Mesenchymal stem cell (in vitro differentiated cells and primary cell): ENCODE measurements at regions not wholly inside any gene's neighbourhood (a gene's known extent, or its start where the extent isn't known, plus 50 kb on each side); places are given as distances from the start of the nearest gene placed in this dataset.

Experiments used
- DNase-seq: peaks from one replicate; pipeline ENCODE4 v3.0.0-alpha.2; 2013
- H2AFZ ChIP-seq: one replicate; pipeline ENCODE4 v1.6.1; 2013; ENCODE audit warnings: low read depth, mild to moderate bottlenecking, control low read depth, inconsistent platforms, low read length, moderate library complexity
- H2AK5ac ChIP-seq: 2 replicates; pipeline ENCODE4 v1.6.1; 2013; ENCODE audit warnings: low read length, moderate library complexity, mild to moderate bottlenecking, inconsistent platforms; ENCODE audit not compliant: severe bottlenecking
- H2BK120ac ChIP-seq: one replicate; pipeline ENCODE4 v1.6.1; 2013; ENCODE audit warnings: low read depth, mild to moderate bottlenecking, inconsistent platforms, low read length, moderate library complexity
- H2BK12ac ChIP-seq, 2 experiments: one replicate each; pipeline ENCODE4 v1.6.1; 2013; ENCODE audit warnings: inconsistent platforms in 2 of 2, low read length in 2 of 2, mild to moderate bottlenecking in 2 of 2, moderate library complexity in 2 of 2, control low read depth in 1 of 2
- H2BK15ac ChIP-seq: one replicate; pipeline ENCODE4 v1.6.1; 2013; ENCODE audit warnings: mild to moderate bottlenecking, low read depth, inconsistent platforms; ENCODE audit not compliant: poor library complexity, severe bottlenecking
- H2BK5ac ChIP-seq: 2 replicates; pipeline ENCODE4 v1.6.1; 2013; ENCODE audit warnings: low read depth, mild to moderate bottlenecking, low read length, control low read depth, inconsistent platforms; ENCODE audit not compliant: poor library complexity, severe bottlenecking
- H3K14ac ChIP-seq, 2 experiments: one replicate each; pipeline ENCODE4 v1.6.1; 2013; ENCODE audit warnings: inconsistent platforms in 2 of 2, low read length in 2 of 2, control low read depth in 1 of 2, mild to moderate bottlenecking in 1 of 2, moderate library complexity in 1 of 2
- H3K18ac ChIP-seq, 2 experiments: one replicate each; pipeline ENCODE4 v1.6.1; 2013; ENCODE audit warnings: inconsistent platforms in 2 of 2, low read length in 2 of 2, control low read depth in 1 of 2, low read depth in 1 of 2, mild to moderate bottlenecking in 1 of 2
- H3K23ac ChIP-seq, 2 experiments: one replicate each; pipeline ENCODE4 v1.6.1; 2013; ENCODE audit warnings: inconsistent platforms in 2 of 2, low read length in 2 of 2, mild to moderate bottlenecking in 2 of 2, moderate library complexity in 2 of 2, control low read depth in 1 of 2
- H3K27ac ChIP-seq: 2 replicates; pipeline ENCODE4 v1.5.1; 2013; ENCODE audit warnings: mild to moderate bottlenecking, moderate library complexity, low read length, control low read depth, inconsistent platforms; ENCODE audit not compliant: poor library complexity, severe bottlenecking
- H3K27me3 ChIP-seq, 2 experiments: 2 replicates each; pipeline versions ENCODE4 v1.6.1 to v1.7.0; 2013; ENCODE audit warnings: low read length in 2 of 2, mild to moderate bottlenecking in 2 of 2, moderate library complexity in 2 of 2, control low read depth in 1 of 2, inconsistent platforms in 1 of 2; ENCODE audit not compliant: control insufficient read depth in 1 of 2, insufficient read depth in 1 of 2
- H3K36me3 ChIP-seq, 2 experiments: 2 replicates each; pipeline versions ENCODE4 v1.6.1 to v1.7.0; 2013; ENCODE audit warnings: low read length in 2 of 2, control low read depth in 1 of 2, inconsistent platforms in 1 of 2, low read depth in 1 of 2, mild to moderate bottlenecking in 1 of 2; ENCODE audit not compliant: insufficient read depth in 2 of 2, control insufficient read depth in 1 of 2
- H3K4ac ChIP-seq, 2 experiments: one replicate each; pipeline ENCODE4 v1.6.1; 2013; ENCODE audit warnings: inconsistent platforms in 2 of 2, low read length in 2 of 2, mild to moderate bottlenecking in 2 of 2, moderate library complexity in 2 of 2, control low read depth in 1 of 2, low read depth in 1 of 2
- H3K4me1 ChIP-seq: 2 replicates; pipeline ENCODE4 v1.6.1; 2013; ENCODE audit warnings: low read depth, low read length, control low read depth; ENCODE audit not compliant: control insufficient read depth, insufficient read depth
- H3K4me2 ChIP-seq: 2 replicates; pipeline ENCODE4 v1.6.1; 2013; ENCODE audit warnings: low read length, mild to moderate bottlenecking, inconsistent platforms; ENCODE audit not compliant: poor library complexity, severe bottlenecking
- H3K4me3 ChIP-seq, 2 experiments: 2 replicates each; pipeline versions ENCODE4 v1.5.1 to v1.7.0; 2013; ENCODE audit warnings: low read length in 2 of 2, mild to moderate bottlenecking in 2 of 2, control low read depth in 1 of 2, low read depth in 1 of 2; ENCODE audit not compliant: insufficient read depth in 1 of 2
- H3K79me1 ChIP-seq: replicated peaks from 2 replicates; pipeline ENCODE4 v1.6.1; 2013; ENCODE audit warnings: mild to moderate bottlenecking, control low read depth, low read length, inconsistent platforms; ENCODE audit not compliant: poor library complexity, severe bottlenecking
- H3K9ac ChIP-seq: 2 replicates; pipeline ENCODE4 v1.7.0; 2013; ENCODE audit warnings: mild to moderate bottlenecking, low read length, moderate library complexity
- H3K9me3 ChIP-seq: 2 replicates; pipeline ENCODE4 v1.7.0; 2013; ENCODE audit warnings: mild to moderate bottlenecking, low read length; ENCODE audit not compliant: control insufficient read depth
- H4K8ac ChIP-seq: one replicate; pipeline ENCODE4 v1.6.1; 2013; ENCODE audit warnings: inconsistent platforms, mild to moderate bottlenecking, low read length, moderate library complexity
- H4K91ac ChIP-seq: one replicate; pipeline ENCODE4 v1.6.1; 2013; ENCODE audit warnings: mild to moderate bottlenecking, low read length, inconsistent platforms
- WGBS: methylation state at CpG from one replicate; pipeline ENCODE4 v1.1.7; 2013; ENCODE audit warnings: mixed read lengths; 5-methylcytosine and 5-hydroxymethylcytosine counted together

- Histone ChIP-seq H3K79me1 (no peaks in the 10 kb centered on the region), H3K4me1 (no peaks in the 10 kb centered on the region), H3K36me3 (no peaks in the 10 kb centered on the region), H3K18ac (no peak overlapping the region), H4K91ac (no peak overlapping the region), H3K27ac (no peak overlapping the region), H3K9ac (peak overlapping the region; percentile 55), H3K4ac (no peak overlapping the region), H2BK12ac (no peak overlapping the region), H3K4me3 (peak overlapping the region in 1 of 2 experiments; percentile 37), H4K8ac (no peak overlapping the region), H3K4me2 (no peak overlapping the region), H2BK120ac (no peak overlapping the region), H3K9me3 (no peaks in the 10 kb centered on the region), H3K27me3 (no peaks in the 10 kb centered on the region), H2AFZ (no peak overlapping the region), H3K14ac (no peak overlapping the region), H2BK5ac (no peak overlapping the region), H2AK5ac (no peak overlapping the region), H3K23ac (no peak overlapping the region), H2BK15ac (no peak overlapping the region)
- 81% methylated on average over 2 of the region's 2 CpGs for WGBS
- DNase-seq, result peak; percentile 35
These were observed 212.4 kb upstream of the ZBTB20 start for GRCh38 chr3:115359536-115359935.

GRCh38 chr3:115361806-115362205 is 214.7 kb upstream of the ZBTB20 start:
- Histone ChIP-seq H3K79me1 (no peaks in the 10 kb centered on the region), H2BK12ac (no peak overlapping the region), H3K23ac (no peak overlapping the region), H3K4me2 (no peak overlapping the region), H3K9me3 (no peaks in the 10 kb centered on the region), H2BK15ac (no peak overlapping the region), H3K4me1 (no peaks in the 10 kb centered on the region), H3K27ac (no peak overlapping the region), H3K4me3 (no peak overlapping the region), H4K91ac (no peak overlapping the region), H3K9ac (no peak overlapping the region), H3K36me3 (no peaks in the 10 kb centered on the region), H2BK120ac (no peak overlapping the region), H2BK5ac (no peak overlapping the region), H3K27me3 (no peaks in the 10 kb centered on the region), H4K8ac (no peak overlapping the region), H2AFZ (no peak overlapping the region), H3K4ac (no peak overlapping the region), H3K14ac (no peak overlapping the region), H3K18ac (no peak overlapping the region), H2AK5ac (no peak overlapping the region)
- DNase-seq, result no peak
- 93% methylated on average over 1 of the region's 1 CpG for WGBS

- H3K4me1 ChIP-seq, result no peaks in the 10 kb centered on the region
- H3K79me1 ChIP-seq, result no peaks in the 10 kb centered on the region
These were observed 216.0 kb upstream of the ZBTB20 start for GRCh38 chr3:115363071-115363470.

GRCh38 chr3:115369021-115369420 is 221.9 kb upstream of the ZBTB20 start:
- Histone ChIP-seq H3K4ac (no peak overlapping the region), H3K14ac (no peak overlapping the region), H2BK12ac (no peak overlapping the region), H4K91ac (no peak overlapping the region), H3K27ac (no peak overlapping the region), H3K36me3 (no peaks in the 10 kb centered on the region), H3K18ac (no peak overlapping the region), H3K4me2 (no peak overlapping the region), H2AK5ac (no peak overlapping the region), H3K4me1 (no peaks in the 10 kb centered on the region), H3K79me1 (no peaks in the 10 kb centered on the region), H2AFZ (no peak overlapping the region), H2BK15ac (no peak overlapping the region), H3K23ac (no peak overlapping the region), H2BK120ac (no peak overlapping the region), H3K4me3 (no peak overlapping the region), H3K9me3 (no peaks in the 10 kb centered on the region), H4K8ac (no peak overlapping the region), H3K27me3 (no peaks in the 10 kb centered on the region), H3K9ac (no peak overlapping the region), H2BK5ac (no peak overlapping the region)
- WGBS, result 100% methylated on average over 1 of the region's 1 CpG
- DNase-seq, result no peak

More at GRCh38 chr3:115363071-115363470, 216.0 kb upstream of the ZBTB20 start:
- peak; percentile 30 for DNase-seq
- Histone ChIP-seq H2AFZ (no peak overlapping the region), H2BK15ac (no peak overlapping the region), H2BK5ac (no peak overlapping the region), H3K18ac (no peak overlapping the region), H3K4me3 (no peak overlapping the region), H3K9ac (no peak overlapping the region), H2BK12ac (no peak overlapping the region), H3K23ac (no peak overlapping the region), H4K91ac (no peak overlapping the region), H3K27ac (no peak overlapping the region), H3K14ac (no peak overlapping the region), H3K36me3 (no peaks in the 10 kb centered on the region), H2BK120ac (no peak overlapping the region), H4K8ac (no peak overlapping the region), H3K9me3 (no peaks in the 10 kb centered on the region), H3K27me3 (no peaks in the 10 kb centered on the region), H3K4me2 (no peak overlapping the region), H3K4ac (no peak overlapping the region), H2AK5ac (no peak overlapping the region)
- WGBS, result 60% methylated on average over 1 of the region's 1 CpG
